ENCODE measurements at regions not wholly inside any gene's neighbourhood (a gene's known extent, or its start where the extent isn't known, plus 50 kb on each side); places are given as distances from the start of the nearest gene placed in this dataset.

DNA sequence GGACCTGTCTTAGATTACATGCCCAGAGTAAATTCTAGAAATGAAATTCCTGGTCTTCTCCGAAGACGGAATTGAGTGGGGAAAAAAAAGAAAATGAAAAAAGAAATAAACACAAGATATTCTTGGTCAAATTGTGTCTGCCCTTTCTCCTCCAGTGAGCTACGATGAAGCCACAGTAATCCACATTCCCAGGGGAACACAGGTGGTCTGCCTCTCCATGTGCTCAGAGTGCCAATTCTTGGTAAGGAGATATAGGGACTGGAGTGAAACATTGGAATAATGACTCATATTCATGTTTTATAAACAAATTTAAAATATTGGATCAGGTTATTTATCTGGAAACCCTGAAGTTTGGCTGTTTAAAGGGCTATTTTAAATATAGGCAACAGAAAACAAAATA lies 54.2 kb upstream of the MGST2 start:
- TF ChIP-seq, protein P1, sequence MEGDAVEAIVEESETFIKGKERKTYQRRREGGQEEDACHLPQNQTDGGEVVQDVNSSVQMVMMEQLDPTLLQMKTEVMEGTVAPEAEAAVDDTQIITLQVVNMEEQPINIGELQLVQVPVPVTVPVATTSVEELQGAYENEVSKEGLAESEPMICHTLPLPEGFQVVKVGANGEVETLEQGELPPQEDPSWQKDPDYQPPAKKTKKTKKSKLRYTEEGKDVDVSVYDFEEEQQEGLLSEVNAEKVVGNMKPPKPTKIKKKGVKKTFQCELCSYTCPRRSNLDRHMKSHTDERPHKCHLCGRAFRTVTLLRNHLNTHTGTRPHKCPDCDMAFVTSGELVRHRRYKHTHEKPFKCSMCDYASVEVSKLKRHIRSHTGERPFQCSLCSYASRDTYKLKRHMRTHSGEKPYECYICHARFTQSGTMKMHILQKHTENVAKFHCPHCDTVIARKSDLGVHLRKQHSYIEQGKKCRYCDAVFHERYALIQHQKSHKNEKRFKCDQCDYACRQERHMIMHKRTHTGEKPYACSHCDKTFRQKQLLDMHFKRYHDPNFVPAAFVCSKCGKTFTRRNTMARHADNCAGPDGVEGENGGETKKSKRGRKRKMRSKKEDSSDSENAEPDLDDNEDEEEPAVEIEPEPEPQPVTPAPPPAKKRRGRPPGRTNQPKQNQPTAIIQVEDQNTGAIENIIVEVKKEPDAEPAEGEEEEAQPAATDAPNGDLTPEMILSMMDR (IDR thresholded peaks at IDR 0.05) = no peak
- Histone ChIP-seq H3K36me3 (no peaks in the 10 kb centered on the region), H3K9me3 (no peaks in the 10 kb centered on the region), H3K4me1 (peaks cover 5% of the 10 kb centered on the region), H3K27ac (no peak overlapping the region), H3K27me3 (ENCODE audit: low read depth) (no peaks in the 10 kb centered on the region), H3K4me3 (no peak overlapping the region)
- ATAC-seq = no peak
- no peak for DNase-seq
- intact Hi-C loops (cut with DNase I) = no loop called here

GRCh38 chr4:139609647-139610046 lies 53.6 kb upstream of the SETD7 start:
- H3K27me3 ChIP-seq (ENCODE audit: low read depth) = no peaks in the 10 kb centered on the region
- H3K4me3 ChIP-seq = no peak overlapping the region
- H3K9me3 ChIP-seq = no peaks in the 10 kb centered on the region
- TF ChIP-seq, protein P1 (IDR thresholded peaks at IDR 0.05) = no peak
- no peaks in the 10 kb centered on the region for H3K36me3 ChIP-seq
- ATAC-seq = no peak
- no peak overlapping the region for H3K27ac ChIP-seq
- no peak for DNase-seq
- H3K4me1 ChIP-seq = peaks cover 5% of the 10 kb centered on the region
- intact Hi-C loops (cut with DNase I) = no loop called here

GRCh38 chr4:139607502-139608060 lies 51.6 kb upstream of the SETD7 start:
- no peak overlapping the region for H3K27ac ChIP-seq
- H3K4me1 ChIP-seq = peaks cover 9% of the 10 kb centered on the region
- H3K36me3 ChIP-seq = no peaks in the 10 kb centered on the region
- H3K4me3 ChIP-seq = no peak overlapping the region
- TF ChIP-seq, protein P1 (IDR thresholded peaks at IDR 0.05) = no peak
- intact Hi-C loops (cut with DNase I) = no loop called here
- DNase-seq = no peak
- ATAC-seq = no peak
- H3K27me3 ChIP-seq (ENCODE audit: low read depth) = no peaks in the 10 kb centered on the region
- H3K9me3 ChIP-seq = no peaks in the 10 kb centered on the region

- Histone ChIP-seq H3K27ac (no peak overlapping the region), H3K4me3 (peak overlapping the region; percentile 29), H3K27me3 (ENCODE audit: low read depth) (no peaks in the 10 kb centered on the region), H3K4me1 (peaks cover 9% of the 10 kb centered on the region), H3K36me3 (no peaks in the 10 kb centered on the region), H3K9me3 (no peaks in the 10 kb centered on the region)
- intact Hi-C loops (cut with DNase I) = no loop called here
- ATAC-seq = peak; percentile 34 to 45
- DNase-seq = no peak
- TF ChIP-seq, protein P1 (IDR thresholded peaks at IDR 0.05) = no peak
Measured at GRCh38 chr4:139606579-139607501, 50.8 kb upstream of the SETD7 start.

GRCh38 chr4:139606103-139606502 lies 50.1 kb upstream of the SETD7 start:
- Histone ChIP-seq H3K4me1 (peaks cover 9% of the 10 kb centered on the region), H3K36me3 (no peaks in the 10 kb centered on the region), H3K27me3 (ENCODE audit: low read depth) (no peaks in the 10 kb centered on the region), H3K27ac (no peak overlapping the region), H3K4me3 (peak overlapping the region; percentile 29), H3K9me3 (no peaks in the 10 kb centered on the region)
- DNase-seq (no peak), ATAC-seq (no peak)
- intact Hi-C loops (cut with DNase I) = no loop called here
- TF ChIP-seq, protein P1 (IDR thresholded peaks at IDR 0.05) = no peak

Data from lower lobe of right lung (tissue), 2 donors.